ENCODE measurements at regions not wholly inside any gene's neighbourhood (a gene's known extent, or its start where the extent isn't known, plus 50 kb on each side); places are given as distances from the start of the nearest gene placed in this dataset.

DNA sequence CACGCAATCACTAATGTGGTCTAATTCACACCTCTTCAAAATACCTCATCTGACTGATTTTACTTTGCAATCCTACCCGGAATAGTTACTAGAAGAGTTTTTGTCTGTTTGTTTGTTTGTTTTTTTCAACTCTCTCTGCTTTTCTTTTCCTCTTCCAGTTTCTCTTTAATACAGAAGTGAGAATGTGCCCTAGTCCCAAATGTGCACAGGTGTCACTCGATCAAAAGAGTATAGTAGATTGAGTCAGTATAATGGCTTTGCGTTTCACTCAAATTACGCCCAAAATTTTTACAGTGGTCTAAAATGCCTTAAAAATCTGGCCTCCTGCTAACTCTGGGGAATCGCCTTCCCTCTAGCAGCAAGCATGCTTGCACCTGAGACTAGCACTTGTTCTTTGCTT is 1536.8 kb downstream of the KCNT2 start:
- no peak for DNase-seq (ENCODE audit: low spot score)

DNA sequence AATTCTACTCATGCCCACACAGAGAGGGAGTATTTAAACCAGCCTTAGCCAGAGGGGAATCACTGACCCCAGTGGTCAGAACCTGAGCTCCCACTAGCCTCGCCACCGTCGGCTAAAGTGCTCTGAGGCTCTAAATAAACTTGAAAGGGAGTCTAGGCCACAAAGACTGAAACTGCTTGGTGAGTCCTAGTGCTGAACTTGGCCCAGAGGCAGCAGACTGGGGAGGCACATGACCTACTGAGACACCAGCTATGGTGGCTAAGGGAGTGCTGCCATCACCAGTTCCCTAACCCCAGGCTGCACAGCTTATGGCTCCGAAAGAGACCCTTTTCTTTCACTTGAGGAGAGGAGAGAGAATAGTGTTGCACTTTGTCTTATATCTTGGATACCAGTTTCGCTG is 1542.8 kb downstream of the KCNT2 start:
- no peak for DNase-seq (ENCODE audit: low spot score)

DNA sequence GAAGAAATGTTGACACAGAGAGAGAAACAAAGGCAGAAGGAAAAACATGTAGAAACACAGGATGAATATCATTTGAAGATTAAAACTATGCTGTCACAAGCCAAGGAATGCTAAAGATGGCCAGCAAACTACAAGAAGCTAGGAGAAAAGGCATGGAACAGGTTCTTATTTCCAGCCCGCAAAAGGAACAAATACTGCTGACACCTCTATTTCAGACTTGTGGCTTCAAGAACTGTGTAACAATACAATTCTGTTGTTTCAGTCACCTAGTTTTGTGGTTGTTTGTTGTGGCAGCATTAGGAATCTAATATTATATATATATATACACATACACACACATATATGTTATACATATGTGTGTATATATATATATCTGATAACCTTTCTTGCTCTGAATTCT is 1543.9 kb downstream of the KCNT2 start:
- no peak for DNase-seq (ENCODE audit: low spot score)

DNA sequence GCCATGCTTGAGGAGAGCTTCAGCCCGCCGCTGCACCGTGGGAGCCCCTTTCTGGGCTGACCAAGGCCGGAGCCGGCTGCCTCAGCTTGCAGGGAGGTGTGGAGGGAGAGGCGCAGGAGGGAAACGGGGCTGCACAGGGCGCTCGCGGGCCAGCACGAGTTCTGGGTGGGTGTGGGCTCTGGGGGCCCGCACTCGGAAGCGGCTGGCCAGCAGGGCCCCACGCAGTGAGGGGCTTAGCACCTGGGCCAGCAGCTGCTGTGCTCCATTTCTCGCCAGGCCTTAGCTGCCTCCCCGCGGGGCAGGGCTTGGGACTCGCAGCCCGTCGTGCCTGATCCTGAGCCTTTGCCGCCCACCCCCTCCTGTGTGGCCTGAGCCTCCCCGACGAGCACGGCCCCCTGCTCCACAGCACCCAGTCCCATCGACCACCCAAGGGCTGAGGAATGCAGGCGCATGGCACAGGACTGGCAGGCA is 1554.0 kb downstream of the KCNT2 start:
- no peak for DNase-seq (ENCODE audit: low spot score)

DNA sequence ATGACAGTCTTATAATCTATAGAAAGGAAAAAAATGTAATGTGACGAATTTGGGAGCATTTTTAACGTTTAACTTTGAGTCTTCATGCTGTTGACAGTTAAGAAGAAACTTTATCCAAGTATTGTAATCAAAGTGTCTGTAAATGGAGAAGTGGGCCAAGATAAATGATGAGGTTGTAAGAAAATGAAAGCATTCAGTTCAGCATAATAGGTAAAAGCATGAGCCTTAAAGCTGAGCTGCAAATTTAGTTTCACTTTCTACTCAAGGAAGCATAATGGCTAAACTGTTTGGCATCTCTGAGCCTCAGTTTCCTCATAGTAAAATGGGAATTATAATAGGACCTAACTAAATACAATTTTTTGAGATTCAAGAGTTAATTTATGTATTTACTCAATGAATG is 1554.8 kb downstream of the KCNT2 start:
- no peak for DNase-seq (ENCODE audit: low spot score)

DNA sequence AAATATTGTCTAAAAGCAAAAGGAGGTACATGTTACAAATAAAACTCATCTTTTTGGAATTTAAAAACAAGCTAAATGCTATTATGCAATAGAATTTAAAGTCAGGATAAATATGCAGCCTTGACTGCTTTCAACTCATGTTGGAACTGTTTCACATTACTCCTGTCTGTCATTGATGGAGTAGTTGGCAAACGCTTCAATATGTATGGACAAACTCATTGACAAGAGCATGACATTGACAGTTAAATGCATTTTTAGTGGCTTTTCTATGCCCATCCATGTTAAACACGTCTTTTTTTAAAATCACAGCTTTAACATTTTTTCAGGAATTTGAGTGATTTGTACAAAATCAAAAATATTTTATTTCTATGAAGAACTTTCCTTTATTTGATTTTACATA is 1560.5 kb downstream of the KCNT2 start:
- DNase-seq (ENCODE audit: low spot score): no peak

DNA sequence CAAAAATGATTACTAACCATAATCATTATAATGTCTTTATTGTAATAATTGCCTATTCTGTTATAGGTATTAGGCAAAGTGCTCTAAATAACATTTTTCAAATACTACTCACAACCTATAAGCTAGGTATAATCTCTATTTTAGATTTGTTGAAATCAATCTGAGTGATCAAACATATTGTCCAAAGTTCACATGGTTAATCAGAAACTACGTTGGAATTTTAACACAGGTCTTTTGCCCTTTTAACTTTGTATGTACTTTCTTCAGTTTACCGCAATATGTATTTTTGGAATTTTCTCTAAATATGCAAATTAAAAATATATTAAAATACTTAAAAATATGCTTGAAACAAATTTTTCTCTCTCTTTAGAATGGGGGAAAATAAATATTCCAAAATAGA is 1563.2 kb downstream of the KCNT2 start:
- no peak for DNase-seq (ENCODE audit: low spot score)

DNA sequence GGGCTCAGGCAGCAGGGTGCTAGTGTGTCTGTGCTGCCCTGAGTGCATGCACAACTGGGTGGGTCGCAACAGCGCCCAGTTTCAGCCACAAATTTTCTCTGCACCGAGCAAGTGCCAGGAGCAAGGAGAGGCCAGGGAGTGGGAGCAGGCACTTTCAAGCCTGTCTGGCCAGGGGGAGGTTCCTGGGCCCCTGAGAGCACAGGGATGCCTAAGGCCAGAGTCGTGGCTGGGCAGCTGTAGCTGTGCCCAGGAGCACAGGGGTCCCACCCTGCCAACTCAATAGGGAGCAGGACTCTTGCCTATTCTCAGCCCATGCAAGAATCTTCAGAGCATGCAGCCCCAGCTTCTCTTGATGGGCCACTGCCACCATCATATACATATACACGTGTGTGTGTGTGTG is 1577.4 kb downstream of the KCNT2 start:
- no peak for DNase-seq (ENCODE audit: low spot score)

DNA sequence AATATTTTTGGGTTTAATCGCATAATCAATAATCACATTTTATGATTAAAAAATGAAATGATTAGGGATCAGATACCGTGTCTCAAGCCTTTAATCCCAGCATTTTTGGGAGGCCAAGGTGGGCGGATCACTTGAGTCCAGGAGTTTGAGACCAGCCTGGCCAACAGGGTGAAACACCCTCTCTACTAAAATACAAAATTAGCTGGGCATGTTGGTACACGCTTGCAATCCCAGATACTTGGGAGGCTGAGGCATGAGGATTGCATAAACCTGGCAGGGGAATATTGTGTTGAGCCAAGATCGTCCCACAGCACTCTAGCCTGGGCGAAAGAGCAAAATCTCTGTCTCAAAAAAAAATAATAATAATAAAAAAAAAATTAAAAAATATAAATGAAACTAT is 1581.4 kb downstream of the KCNT2 start:
- DNase-seq (ENCODE audit: low spot score): no peak

DNA sequence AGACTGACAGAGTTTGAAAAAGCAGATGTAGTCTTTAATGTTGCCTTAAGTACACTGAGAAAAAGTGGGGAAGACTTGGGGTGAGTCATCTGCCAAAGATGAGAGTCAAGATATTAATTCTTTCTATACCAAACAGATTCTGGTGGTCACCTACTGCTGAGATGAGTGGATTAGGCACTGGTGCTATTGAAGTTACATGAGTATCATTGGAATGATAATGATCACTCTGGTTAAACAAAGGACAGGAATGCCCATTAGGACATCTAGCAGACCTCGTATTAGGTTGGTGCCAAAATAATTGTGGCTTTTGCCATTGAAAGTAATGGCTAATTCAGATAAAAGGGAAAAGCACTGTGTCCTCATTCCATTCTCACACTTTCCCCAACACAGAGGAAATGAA is 1588.9 kb downstream of the KCNT2 start:
- DNase-seq (ENCODE audit: low spot score): no peak

DNA sequence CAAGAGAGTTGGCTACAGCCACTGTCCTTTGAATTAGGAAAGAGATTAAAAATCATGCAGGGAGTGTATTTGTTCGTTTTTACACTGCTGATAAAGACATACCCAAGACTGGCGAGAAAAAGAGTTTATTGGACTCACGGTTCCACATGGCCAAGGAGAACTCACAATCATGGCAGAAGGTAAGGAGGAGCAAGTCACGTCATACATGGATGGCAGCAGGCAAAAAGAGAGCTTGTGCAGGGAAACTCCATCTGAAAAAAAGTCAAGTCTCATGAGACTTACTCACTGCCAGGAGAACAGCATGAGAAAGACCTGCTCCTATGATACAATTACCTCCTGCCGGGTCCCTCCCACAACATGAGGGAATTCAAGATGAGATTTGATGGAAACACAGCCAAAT is 1595.2 kb downstream of the KCNT2 start:
- no peak for DNase-seq (ENCODE audit: low spot score)

DNA sequence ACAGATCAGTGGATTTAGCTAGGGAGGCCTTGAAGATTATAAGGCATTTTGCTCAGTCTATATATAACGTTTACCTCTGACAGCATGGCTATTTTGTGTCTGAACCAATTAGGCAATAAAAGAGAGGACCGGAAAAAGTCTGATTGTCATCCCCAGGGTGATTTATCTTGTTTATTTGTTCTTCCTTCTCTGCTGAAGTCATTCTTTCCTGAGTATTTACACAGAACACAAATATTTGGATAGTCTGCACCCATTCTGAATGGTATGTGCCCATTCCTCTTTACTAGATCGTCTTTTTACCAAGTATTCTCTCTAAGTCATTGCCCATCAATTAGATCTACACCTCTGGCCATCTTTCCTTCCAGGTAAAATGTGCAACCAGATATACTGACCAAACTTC is 1602.9 kb downstream of the KCNT2 start:
- DNase-seq (ENCODE audit: low spot score): no peak

DNA sequence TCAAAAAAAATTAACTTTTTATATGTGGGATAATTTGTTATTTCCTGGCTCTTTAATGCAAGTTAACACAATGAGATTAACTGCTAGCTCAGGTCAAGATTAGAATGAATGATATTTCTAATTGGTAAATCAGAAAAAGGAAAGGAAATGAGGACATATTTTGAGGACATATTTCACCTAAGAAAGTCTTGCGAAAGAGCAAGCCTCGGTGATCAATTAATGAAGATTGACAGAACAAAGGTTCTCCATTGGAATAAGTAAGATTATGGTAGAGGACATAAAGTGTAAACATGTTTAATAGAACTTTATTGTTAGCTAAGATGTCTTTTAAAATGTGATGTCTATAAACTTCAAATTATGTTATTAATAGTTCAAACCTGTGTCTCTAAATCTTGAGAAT is 1617.8 kb downstream of the KCNT2 start:
- no peak for DNase-seq (ENCODE audit: low spot score)

DNA sequence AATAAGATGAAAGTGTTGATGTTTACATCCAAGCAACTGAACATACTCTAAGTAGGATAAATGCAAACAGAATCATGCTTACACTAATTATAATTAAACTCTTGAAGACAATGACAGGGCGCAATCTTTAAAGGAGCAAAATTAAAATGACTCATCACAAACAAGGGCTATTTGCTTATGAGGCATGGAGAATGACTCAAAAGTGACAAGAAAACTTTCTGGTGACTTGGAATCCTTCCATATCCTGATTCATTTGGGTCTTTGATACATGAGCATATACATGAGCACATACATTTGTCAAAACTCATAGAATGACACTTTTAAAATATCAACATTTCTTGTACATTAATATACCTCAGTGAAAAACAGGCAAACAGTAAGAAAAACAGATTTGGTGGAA is 1632.3 kb downstream of the KCNT2 start:
- no peak for DNase-seq (ENCODE audit: low spot score)

DNA sequence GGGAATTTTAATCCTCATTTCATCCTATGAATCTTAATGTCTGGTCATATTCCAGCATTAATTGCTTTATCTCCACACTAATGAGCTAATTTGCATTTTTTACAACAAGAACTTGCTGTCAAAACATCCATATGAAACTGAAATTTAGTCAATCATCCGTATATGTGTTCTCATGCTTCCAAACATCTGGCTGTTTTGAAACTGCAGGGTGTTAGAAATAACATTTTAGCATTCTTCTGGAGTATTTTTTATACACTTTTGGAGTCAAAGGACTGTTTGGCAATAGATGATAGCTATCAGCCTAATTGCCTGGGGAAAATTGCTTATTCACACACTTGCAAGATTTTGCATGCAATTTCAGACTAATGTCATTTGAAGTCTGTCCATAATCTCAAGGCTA is 1639.3 kb downstream of the KCNT2 start:
- no peak for DNase-seq (ENCODE audit: low spot score)

DNA sequence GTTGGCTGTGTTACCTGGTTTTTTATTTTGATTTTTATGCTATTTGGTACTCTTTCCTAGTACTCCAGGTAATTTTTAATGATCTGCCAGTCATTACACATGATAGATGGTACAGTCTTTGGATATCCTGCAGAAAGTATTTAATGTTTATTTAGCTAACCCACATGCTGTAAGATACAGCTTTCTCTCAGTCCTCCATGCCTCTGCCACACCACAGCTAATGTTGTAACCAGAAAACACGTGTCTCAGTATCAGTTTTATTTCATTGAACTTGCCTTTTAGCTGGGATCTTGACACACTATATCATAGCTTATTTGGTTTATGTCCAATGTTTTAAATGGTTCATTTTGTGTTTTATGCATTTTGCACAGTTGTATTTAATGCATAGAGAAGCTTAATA is 1648.4 kb downstream of the KCNT2 start:
- no peak for DNase-seq (ENCODE audit: low spot score)

DNA sequence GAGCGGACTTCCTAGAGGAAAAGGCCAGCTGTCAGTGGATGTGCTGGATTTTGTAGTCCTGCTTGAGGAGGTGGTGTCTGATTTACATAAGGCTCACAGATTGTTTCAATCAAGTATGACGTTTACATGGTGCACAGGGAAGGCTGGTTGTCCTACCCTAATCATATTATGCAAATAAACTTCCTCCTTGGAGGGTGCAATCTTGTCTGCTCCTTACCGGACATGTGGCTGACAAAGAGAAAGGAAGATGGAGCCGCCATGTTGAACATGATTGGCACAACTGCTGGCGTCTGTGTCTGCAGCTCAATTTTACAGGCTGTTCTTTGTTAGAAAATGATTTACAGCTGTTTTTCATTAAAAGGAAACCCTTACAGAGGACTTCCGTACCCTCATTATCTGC is 1656.1 kb downstream of the KCNT2 start:
- DNase-seq (ENCODE audit: low spot score): no peak

DNA sequence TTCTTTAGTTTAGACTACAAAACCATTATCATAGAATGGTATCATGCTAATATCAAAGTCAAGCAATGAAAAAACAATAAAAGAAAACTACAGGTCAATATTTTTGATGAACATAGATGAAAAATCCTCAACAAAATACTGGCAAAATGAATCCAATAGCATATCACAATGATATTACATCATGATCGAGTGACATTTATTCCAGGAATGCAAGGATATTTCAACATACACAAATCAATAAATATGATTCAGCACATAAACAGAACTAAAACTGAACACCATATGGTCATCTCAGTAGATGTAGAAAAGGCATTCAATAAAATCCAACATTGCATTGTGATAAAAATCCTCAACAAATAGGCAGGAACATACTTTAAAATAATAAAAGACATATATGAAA is 1657.7 kb downstream of the KCNT2 start:
- DNase-seq (ENCODE audit: low spot score): no peak

DNA sequence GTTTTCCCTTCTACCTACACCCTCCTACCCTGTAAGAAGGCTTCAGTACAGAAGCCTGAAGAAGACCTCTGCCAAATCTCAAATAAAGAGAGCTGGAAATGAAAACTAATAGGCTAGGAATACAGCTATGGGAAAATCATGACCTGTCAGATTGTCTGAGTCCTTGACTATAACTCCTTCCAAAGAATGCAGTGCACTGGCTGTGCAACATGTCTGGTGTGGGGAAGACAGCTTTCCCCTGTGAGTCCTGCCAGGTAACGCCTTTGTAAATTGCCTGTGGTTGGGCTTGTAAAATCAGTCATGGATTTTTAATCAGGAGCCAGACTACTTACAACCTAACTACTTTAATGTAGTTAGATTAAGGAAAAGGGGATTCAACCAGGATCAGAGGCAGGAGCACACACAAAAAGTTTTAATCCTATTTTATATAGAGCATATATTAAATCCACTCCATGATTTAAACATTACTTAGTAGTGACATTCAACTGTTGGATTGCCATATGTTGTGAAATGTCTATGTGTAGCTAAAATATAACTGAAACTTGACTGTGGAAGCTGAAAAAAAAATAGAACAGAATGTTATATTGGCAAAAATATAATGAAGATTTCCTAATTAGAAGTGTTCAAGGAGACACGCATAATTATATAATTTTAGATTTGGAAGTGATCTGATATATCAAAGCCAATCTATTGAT is 1667.8 kb downstream of the KCNT2 start:
- no peak for DNase-seq (ENCODE audit: low spot score)

DNA sequence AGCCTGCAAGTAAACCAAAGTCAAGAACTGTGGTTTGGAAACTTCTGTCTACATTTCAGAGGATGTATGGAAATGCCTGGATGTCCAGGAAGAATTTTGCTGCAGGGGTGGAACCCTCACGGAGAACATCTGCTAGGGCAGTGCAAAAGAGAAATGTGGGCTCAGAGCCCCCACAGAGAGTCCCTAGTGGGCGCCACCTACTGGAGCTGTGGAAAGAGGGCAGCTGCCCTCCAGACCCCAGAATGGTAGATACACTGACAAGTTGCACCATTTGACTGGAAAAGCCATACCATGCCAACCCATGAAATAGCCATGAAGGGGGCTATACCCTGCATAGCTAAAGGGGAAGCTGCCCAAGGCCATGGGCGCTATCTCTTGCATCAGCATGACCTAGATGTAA is 1672.4 kb downstream of the KCNT2 start:
- DNase-seq (ENCODE audit: low spot score): no peak

DNA sequence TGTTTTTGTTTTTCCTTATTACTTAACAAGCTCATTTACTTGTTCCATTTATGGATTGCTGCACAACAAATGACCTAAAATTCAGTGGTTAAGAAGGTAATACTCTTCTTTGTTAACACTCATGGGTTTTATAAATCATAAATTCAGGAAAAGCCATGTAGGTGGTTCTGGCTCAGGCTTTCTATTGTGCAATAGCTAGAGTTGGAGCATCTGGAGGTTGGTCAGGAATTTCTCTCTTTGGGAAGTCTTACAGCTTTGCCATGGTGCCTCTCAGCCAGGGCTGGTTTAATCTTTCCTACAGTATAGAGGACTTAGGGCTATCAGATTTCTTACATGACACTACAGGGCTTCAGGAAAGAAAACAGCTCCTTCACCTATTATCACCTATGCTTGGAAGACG is 1677.1 kb downstream of the KCNT2 start:
- DNase-seq (ENCODE audit: low spot score): no peak

DNA sequence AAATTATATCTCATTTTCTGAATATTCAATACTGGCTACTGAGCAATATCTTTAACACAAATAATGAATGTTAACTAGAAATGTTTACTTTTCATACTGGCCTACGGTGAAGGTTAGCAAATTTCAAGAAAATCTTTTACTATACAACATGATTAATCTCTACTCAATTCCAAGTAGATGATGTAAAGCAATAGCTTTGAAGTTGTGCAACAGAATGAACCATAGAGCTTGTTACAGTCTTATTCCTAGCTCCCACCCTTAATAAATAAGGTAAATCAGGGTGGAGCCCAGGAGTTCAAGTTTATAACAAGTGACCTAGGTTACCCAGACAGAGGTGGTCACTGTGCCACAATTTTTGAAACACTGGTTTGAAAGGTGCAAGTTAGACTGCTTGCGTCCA is 1678.1 kb downstream of the KCNT2 start:
- DNase-seq (ENCODE audit: low spot score): no peak

DNA sequence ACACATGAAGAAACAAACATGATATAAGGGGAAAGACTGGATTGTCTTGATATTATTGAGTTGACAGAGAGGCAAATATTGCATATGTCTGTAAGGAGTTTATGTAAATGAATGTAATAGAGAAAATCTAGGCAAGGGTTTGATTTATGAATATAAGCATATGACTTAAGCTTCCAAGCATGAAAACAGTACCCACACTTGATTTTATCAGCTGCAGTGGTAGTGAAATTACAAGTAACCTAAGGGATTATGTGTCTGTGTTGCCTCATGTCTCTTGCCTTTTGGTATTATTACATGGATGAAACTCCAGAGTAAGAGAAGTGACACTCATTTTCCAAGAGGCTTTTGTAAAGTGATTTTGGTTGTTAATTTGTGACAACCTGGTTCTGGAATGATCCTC is 1678.9 kb downstream of the KCNT2 start:
- no peak for DNase-seq (ENCODE audit: low spot score)

DNA sequence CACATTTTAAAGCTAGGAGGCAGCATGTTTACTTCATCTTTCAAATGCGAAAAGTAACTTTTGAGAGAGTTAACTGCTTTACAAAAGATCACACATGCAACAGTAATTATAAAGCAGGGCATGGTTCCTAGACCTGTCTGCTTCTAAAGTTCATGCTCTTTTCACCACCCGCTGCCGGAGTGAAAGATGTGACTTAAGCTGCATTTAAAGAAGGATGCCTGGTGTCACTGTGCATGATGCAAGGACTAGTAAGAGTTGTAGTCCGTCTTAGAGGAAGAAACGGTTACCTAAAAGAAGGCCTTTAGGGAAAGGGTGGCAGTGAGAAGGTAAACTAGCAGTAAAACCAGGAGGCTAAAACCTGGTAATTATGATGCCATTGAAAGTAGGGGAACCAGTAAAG is 1689.1 kb downstream of the KCNT2 start:
- DNase-seq (ENCODE audit: low spot score): no peak

DNA sequence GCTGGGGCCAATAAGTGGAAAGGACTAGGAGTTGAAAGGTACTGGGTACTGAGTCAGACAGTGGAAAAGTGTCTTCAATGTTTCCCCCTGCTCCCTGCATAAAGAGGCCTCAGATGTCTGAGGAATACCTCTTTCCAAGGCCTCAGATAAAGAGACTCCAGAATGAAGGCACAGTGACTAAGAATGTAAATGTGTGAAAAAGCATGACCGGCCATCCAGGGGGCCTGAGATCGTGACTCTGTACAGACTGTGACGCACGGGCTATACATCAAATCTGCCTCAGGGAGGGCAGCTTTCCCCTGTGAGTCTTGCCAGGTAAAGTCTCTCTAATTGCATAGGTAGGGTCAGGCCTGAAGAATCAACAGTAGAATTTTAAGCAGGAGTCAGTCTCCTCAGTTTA is 1690.5 kb downstream of the KCNT2 start:
- no peak for DNase-seq (ENCODE audit: low spot score)
